HG03108 (cell line): ENCODE measurements at regions not wholly inside any gene's neighbourhood (a gene's known extent, or its start where the extent isn't known, plus 50 kb on each side); places are given as distances from the start of the nearest gene placed in this dataset.
"Not testable (repeated sequence)": the region's sequence is repeated elsewhere in the genome, so short reads cannot be mapped to it uniquely, and the experiment has no call there.

Experiments used
- ATAC-seq: cut with Tn5 transposase; IDR thresholded peaks from one replicate; pipeline ENCODE4 v1.9.1; 2021; ENCODE audit warnings: moderate library complexity; ENCODE audit not compliant: unreplicated experiment

DNA sequence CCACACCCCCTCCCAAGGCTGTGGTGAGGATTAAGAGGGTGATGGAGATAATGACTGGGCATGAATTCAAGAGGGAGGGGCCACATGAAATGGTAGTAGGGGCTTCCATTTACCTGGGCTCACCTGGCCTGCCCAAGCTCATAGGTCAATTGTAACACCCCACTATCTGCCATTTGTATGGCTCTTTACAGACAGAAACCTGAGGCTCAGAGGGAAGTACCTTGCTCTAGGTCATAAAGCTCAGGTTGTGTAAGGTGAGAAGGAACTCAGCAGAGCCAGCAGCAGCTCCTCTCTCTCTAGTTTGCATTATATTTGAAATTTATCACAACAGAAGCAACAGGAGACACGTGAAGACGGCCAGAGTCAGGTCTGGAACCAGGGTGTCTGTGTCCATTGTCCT lies 133.4 kb upstream of the ALDH1B1 start:
- ATAC-seq: no peak

DNA sequence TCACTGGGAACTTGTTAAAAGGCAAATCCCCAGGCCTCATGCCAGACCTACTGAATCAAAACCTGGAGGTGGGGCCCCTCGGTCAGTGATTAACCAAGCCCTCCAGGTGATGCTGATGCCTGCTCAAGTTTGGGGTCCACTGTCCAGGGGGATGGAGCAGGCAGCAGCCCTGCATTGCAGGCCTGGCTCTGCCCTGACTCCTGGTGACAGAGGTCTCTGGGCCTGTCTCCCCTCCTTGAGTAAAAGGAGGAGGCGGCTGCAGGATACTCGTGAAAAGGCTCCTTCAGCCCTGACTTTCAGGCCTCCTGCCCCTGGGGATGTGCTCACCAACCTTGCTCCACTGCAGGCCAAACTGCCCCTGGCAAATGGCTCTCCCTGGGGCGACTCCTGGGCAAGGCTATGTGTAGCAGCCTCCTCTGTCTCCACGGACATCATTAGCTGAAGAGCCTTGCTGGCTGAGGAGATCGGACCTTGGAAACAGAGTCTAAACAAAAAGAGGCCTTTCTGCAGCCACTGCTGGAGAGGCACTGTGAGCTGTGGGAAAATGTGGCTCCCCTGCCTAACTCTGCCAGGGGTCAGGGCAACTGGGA lies 134.8 kb upstream of the ALDH1B1 start:
- no peak for ATAC-seq

DNA sequence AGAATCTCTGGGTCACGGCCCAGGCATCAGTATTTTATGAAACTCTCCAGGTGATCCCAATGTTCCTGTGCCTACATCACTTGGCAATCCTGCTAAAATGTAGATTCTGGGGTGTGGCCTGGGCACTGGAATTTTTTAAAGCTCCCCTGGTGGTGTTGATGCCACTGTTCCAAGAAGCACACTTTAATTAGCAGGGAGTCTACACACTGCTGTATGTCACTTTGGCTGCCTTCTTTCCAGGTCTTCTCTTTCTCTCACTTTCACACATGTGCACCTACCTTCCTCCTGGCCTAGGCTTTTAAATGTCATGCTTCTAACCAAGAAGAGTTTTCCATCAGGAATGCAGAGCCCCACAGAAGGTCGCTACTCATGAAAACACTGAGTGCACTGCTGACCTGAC lies 136.0 kb upstream of the ALDH1B1 start:
- ATAC-seq: no peak

DNA sequence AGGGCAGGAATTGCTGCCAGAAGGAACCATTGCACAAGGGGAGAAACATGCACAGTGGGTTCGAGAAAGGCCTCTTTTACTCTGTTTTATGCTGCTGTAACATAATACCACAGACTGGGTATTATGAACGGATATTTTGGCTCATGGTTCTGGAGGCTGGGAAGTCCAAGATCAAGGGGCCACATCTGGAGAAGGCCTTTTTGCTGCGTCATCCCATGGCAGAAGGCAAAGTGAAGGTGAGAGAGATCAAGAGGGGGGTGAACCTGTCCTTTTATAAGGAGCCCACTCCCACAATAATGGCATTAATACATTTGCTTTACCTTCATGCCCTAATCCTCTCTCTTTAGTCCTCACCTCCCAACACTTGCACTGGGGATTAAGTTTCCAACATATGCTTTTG lies 136.9 kb upstream of the ALDH1B1 start:
- ATAC-seq: no peak

DNA sequence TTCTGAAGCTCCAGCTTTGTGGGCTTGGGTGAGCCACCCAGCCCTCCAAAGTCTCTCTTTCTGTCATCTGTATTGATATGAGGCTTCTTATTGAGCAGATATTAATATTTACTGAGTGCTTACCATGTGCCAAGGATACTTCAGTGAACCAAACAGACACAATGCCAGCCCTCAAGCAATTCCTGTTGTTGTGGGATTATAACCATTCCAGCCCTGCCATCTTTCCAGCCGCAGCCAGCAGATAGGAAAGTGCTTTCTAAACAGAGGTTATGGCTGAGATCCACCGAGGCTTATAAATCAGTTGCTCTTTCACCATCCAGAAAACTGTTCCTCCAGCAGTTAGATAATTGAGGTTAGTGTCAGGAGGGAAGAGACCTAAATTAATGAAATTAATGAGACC lies 137.7 kb upstream of the ALDH1B1 start:
- no peak for ATAC-seq

DNA sequence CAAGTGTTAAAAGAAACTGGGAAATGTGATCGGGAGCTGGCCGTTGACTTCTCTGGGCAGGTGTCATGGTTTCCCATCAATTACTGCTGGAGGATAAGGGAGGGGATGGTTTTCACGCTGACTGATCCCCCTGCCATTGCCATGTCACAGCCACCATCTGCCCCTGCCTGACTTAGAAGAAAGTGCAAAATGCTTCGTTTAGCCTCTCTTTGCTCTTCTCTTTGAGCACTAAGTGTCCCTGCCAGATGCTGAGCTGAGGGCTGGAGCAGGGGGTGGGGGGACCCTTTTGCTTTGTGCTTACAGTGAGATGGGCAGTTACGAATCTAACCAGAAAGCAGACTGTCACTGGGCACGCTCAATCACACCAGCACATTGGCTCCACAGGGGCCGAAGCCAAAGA lies 138.4 kb upstream of the ALDH1B1 start:
- no peak for ATAC-seq

DNA sequence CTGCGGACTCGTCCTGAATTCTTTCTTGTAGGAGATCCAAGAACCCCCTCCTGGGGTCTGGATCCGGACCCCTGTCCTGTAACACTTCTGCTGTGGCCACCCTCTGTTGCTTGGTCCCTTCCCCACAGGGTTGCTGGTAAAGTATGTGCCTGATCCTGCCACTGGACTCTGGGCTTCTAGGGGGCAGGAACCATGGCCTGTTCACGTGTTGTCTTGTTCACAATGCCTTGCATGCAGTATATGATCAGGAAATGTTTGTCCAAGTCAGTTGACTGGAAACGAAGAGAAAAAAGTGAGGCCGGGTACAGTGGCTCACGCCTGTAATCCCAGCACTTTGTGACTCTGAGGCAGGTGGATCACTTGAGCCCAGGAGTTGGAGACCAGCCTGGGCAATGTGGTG lies 139.3 kb upstream of the ALDH1B1 start:
- ATAC-seq: no peak

DNA sequence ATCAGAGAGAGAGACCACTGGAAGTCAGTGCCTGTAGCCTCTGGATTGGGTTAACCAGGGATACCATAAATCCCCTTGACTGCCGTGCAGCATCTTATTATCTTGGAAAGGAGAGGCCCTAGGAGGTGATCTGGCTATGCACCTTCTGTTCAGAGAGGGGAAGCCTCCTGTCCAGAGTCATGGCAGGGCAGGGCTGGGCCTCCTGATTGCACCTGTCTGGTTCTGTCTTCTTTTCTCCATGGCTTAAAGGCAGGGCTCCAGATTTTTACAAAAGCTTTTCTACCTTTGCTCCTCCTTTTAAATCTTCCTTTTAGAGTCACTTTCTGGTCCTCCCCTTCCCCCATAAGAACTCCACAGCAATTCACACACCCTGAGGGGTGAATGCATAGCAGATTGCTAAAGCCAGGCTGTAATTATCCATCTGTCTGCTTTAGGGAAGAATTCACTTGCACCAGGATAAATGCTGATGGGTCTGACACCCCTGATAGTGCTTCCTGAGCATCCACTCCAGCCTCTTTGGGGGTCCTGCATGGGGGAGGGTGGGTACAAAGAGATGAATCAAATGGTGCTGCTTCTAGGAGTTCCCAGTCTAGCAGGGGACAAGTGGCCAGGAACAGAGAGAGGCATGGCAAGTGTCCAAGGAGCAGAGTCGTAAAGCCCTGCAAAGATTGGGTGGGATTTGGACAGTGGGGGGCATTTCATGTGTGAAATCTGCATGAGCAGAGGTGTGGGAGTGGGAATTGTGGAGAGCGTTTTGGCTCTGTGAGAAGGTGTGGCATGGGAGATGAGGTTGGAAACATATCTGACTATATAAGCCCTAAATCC lies 141.3 kb upstream of the ALDH1B1 start:
- ATAC-seq: no peak

DNA sequence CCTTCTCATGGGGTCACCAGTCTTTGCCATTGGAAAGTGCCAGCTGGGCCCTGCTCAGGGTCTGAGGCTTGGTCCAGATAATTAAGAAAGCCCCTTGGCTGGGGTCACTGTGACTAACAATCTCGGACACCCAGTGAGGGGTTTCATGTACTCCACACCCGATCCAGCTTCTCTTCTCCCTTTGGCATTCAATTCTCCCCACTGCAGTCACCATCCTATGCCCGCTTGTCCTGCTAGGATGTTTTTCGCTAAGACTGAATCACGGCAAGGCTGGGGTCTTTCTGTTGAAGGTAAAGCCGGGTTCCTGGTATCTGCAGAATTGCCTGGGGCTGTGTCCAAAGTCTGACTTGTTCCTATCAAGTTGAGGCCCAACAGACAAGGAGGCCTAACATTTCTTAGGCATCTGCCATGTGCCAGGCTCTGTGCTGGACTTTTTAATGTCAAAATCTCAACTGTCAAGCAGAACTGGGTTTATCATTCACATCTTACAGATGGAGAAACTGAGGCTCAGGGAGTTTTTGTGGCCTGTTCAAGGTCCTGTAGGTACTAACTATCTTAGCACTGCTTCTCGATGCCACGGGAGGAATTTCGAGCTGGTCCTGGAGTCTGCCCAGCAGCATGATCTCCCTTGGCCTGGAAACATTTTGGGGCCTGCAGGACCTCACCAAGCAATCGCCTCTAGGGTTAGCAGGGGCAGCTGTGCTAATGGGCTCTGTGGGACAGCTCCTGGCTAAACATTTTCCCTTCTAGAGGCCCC lies 142.0 kb upstream of the ALDH1B1 start:
- no peak for ATAC-seq

DNA sequence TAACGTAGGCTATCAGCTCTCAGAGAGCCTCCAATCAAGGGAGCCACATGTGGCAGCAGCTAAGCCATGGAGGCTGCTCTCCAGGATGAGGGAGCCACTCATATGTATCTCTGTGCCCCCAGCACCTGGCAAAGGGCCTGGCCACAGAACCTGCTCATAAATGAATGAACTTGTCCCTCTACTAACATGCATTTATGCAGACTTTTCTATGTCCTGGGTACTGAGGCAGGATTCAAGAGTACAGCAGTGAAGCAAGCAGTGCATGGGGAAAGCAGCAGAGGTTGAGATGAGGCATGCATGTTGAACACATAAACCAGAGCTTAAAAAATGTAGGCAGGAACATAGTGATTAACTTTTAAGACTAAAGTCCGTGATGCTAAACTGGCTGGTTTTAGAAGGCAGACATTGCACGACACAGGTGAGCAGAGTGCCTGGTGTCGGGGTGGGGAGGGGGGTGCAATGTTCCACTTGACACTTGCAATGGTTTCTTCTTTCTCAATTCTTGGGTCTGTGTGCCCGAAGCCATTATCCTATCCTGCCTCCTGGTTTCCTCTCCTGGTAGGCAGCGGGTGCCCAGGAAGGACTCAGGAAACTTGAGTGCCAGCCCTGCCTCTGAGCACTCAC lies 142.8 kb upstream of the ALDH1B1 start:
- ATAC-seq: no peak

DNA sequence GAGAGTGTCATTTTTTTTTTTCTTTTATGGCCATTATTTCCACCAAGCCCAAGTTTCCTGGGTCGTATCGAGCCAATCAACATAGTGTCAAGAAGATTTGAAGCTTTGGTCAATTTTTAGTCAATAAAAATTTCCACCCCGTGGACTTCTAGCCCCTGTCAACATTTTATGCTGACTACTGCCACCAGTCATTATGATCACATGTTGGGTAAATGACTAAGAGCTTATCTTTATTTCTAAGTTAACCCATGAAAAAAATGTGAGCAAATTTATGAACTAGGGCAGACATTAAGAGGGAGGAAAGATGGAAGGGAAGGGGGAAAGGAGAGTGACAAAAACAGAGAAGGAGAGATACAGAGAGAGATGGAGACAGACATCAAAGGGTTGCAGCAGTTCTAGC lies 143.5 kb upstream of the ALDH1B1 start:
- ATAC-seq: no peak

DNA sequence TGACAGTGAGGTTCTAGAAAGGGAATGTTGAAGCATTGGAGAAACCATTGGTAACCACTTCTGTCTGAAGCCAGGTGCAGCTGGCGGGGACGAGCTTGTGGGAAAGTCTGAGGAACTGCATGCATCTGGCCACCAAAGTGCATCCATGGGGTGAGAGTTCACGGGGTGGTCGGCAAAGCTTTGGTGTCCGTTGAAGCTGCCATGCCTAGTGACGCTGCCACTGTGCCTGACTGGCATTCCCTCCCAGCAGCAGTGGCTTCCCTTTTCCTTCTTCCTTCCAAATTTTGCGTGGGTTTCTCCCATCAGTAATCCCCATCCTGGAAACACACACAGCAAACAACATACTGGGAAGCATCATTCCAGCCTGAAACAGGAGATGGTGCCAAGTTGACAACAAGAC lies 145.7 kb upstream of the ALDH1B1 start:
- no peak for ATAC-seq

DNA sequence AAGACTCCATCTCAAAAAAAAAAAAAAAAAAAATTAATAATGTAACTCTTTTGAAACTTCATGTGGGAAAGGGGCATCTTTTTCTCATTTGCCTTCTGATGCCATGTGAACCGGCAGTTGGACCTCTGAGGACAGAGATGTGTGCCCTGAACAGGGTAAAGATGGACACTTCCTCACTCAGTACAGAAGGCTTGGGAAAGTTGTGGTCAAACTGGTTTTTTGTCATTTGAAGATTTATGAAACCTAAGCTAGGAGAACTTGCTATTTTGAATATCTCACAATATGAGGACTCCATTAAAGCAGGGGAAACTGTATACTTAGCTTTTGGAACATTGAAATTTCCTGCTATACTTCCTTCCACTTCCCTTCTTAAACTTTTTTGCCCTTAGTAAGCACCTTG lies 147.5 kb upstream of the ALDH1B1 start:
- ATAC-seq: no peak

DNA sequence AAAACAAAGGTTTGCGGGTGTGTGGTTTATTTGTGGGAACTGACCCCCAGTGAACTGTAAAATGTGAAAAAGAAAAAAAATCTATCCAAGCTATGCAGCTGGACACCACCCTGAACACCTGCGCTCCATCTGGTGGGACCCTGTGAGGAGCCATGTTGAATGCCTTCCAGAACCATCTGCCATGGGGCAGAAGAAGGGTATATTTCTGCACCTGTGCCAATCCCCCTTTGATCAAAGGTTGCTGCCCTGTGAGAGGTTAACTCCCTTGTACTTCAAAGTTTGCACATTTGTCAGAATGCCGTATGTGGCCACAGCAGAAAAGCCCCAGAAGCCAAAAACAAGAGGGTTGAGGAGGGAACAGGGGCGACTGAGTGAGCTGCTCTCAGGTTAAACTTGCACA lies 148.5 kb upstream of the ALDH1B1 start:
- ATAC-seq: no peak

DNA sequence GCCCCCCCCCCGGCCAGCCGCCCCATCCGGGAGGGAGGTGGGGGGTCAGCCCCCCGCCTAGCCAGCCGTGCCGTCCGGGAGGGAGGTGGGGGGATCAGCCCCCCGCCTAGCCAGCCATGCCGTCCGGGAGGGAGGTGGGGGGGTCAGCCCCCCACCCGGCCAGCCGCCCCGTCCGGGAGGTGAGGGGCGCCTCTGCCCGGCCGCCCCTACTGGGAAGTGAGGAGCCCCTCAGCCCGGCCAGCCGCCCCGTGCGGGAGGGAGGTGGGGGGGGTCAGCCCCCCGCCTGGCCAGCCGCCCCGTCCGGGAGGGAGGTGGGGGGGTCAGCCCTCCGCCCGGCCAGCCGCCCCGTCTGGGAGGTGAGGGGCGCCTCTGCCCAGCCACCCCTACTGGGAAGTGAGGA lies 150.4 kb upstream of the ALDH1B1 start:
- not testable (repeated sequence) for ATAC-seq

DNA sequence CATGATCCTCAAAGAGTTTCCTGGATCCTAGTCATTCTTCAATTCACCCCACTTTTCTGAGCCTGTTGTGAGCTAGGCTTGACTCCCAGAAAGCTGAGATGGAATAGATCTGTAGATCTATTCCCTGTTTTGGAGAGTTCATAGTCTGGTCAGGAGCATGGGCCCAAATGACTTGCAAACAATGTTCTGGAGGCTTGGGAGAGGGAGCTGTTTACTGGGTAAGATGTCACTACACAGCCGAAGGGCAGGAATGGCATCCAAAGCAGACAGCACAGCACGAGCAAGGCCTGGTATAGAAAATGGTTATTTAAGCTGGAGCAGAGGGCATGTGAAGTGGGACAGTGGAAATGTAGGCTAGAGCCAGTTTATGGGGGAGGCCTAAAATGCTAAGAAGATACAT lies 152.5 kb upstream of the ALDH1B1 start:
- ATAC-seq: no peak

DNA sequence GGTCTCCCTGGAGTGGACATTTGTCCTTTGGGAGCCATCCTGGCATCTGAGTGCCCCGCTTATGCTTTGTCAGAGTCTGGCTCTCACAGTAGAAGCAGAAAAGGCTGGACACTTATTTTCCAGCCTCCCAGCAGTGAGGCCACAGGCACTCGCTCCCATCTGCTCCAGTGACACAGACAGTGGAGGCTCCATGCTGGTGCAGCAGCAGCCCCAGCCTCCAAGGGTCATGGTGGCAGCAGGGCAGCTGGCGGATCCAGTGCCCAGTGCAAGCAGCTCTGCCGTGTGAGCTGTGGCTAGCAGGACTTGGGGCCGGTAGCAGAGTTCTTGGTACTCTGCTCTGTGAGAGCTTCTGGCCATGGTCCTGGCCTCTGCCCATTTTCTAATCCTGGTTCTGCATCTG lies 157.3 kb upstream of the ALDH1B1 start:
- no peak for ATAC-seq

DNA sequence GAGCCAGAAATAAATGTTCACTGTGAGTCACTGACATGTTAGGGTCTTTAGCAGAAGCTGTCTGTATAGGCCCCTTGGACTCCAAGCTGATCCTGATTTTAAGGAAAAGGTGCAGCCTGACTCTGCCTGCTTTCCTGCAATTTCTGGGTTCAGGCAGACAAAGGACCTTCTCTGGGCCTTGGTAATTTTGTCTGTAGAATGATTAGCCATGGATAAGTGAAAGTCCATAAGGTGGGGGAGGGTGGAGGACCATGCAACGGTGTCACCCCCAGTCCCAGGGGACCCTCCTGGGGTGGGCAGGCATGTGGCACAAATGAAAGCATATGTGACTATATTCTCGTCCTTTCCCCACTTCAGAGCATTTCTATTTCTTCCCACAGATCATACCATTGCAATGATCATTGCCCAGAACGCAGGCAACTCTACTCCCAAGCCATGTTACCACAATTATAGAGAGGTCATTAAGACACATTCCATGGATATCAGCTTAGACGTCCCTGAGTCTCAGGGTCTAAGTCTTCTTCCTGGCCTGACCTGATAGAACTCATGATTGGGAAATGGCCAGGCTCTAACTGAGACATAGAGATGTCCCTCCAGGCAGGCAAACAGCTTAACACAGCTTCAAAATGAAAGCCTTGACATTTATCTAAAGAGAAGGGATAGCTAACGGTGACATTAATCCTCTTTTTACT lies 157.9 kb upstream of the ALDH1B1 start:
- ATAC-seq: no peak

DNA sequence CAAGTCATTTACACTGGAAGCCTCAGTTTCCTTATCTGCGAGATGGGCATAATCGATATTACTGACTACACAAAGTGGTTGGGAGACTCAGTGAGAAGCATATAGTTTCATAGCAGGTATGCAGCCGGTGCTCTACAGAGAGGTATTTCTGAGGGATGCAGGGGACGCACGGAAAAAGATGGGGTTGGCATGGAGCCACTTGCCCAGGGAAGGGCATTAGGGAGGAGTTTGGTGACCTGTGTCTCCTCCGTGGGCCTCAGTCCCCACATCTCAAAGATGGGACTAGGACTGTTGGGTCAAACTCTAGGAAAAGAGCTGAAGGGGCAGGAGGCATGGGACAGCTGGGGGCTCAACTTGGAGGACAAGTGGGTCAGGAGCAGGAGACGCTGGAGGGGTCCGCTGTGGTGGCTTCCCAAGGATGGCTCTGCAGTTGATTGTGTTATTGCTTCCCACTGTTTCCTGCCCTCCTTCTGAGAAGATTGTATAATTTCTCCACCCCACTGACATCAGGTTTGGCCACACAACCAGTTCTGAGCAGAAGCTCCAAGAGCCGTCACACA lies 158.6 kb upstream of the ALDH1B1 start:
- ATAC-seq: no peak

DNA sequence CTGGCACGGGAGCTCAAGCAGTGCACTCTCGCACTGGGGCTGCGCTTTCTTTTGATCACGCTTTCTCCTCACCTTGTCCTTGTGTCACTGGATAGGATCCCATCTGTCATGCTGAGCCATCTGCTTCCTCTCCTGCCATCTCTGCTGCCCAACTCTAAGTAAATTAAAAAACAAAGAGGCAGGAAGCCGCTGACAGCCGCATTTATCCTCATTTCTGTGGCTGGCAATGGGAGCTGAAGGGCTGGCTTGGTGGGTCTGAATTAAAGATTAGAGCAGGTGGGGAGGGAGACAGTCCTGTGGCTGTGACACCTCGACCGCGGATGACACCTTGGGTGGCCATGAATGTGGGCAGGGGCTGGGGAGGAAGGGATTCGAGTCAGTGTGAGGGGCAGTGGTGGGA lies 159.2 kb upstream of the ALDH1B1 start:
- ATAC-seq: no peak

DNA sequence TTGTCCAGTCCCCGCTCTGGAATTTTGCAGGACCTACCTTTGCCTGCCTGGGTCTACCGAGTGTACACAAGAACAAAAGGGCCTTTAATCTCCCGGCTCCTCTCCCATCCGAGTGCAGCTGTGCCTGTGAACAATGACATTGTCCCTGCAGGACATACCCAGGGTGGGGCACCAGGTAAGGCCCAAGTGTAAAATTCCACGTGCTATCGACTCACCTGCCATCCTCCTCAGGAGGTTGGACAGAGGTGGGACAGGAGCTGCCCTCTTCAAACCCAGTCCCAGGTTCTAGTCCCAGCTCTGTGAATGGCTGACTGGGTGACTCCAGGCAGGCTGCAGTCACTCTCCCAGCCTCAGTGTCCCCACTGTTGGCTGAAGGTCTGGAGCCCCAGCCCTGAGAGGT lies 159.6 kb upstream of the ALDH1B1 start:
- ATAC-seq: no peak
